ENCODE measurements at regions not wholly inside any gene's neighbourhood (a gene's known extent, or its start where the extent isn't known, plus 50 kb on each side); places are given as distances from the start of the nearest gene placed in this dataset.
A peak's percentile ranks its signal among the peaks of the same experiment; 100 is the strongest.

DNA sequence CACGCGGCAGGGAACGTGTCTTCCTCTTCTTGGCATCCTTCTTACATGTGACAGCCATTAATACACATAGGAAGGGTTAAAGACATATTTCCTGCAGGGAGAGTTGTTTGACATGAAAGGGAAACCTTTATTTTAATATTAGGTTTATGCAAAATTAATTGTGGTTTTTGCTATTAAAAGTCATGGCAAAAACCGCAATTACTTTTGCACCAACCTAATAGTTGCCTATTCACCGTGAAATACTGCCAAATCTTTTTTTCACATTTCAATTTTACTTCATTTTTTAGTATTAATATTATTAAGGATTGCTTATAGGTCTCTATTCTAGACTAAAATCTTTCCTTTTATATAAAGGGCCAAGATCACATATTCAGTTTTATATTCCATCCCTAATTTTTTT lies 230.4 kb upstream of the PITX2 start:
- Histone ChIP-seq H3K27ac (ENCODE audit: control insufficient read depth, insufficient read depth, low read length) (no peak overlapping the region), H3K9me1 (ENCODE audit: control insufficient read depth, extremely low read depth, insufficient read depth, low read length) (no peaks in the 10 kb centered on the region), H3K4me2 (ENCODE audit: control insufficient read depth, extremely low read depth, insufficient read depth, low read depth, low read length) (no peak overlapping the region)

DNA sequence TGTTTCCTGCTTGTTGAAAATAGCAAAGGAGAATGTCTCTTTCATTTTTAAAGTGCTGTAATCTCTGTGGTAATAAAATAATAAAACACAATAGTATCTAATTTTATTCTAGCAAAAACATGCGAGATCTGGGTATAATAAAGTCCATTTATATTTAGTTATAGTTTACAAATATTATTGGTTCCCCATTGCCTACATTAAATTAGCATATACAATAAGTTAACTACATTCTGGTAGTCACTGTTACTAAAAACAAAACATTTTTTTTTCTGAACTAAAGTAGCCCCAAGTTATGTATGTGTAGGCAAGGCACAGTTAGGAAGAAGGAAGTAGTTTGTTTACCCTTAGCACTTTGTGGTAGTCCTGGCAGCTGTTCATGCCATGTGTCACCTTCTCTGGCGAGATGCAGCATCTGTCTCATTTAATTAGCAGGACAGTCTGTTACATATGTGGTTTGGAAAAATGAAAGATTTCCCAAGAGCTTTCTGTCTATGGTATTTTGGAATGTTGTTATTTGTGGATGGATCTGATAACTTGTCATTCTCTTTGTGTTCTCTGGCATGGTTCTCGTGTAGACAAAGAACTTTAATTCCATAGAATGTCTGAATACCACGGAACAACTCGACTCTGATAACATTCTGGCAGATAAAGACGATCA lies 231.3 kb upstream of the PITX2 start:
- no peak overlapping the region for H3K9ac ChIP-seq (ENCODE audit: control insufficient read depth, extremely low read depth, insufficient read depth, low read length)
- H3K4me3 ChIP-seq (ENCODE audit: control insufficient read depth in 2 of 3, extremely low read depth in 1 of 3, insufficient read depth in 2 of 3, low read depth in 1 of 3, low read length in 3 of 3) = no peak overlapping the region
- peak; percentile 43 for FAIRE-seq
- H3K27ac ChIP-seq (ENCODE audit: control insufficient read depth, insufficient read depth, low read length) = no peak overlapping the region
- H3K9me3 ChIP-seq (ENCODE audit: control insufficient read depth, low read depth, low read length) = no peaks in the 10 kb centered on the region
- no peaks in the 10 kb centered on the region for H4K20me1 ChIP-seq (ENCODE audit: control insufficient read depth, extremely low read depth, insufficient read depth, low read length)
- dilution Hi-C loops (cut with MboI; ENCODE audit: extremely low pct_ligation_motif_present, low sequenced_read_pairs) = no loop called here
- H3K36me3 ChIP-seq (ENCODE audit: control insufficient read depth in 2 of 2, extremely low read depth in 1 of 2, insufficient read depth in 2 of 2, low read length in 2 of 2) = no peaks in the 10 kb centered on the region
- H3K27me3 ChIP-seq (ENCODE audit: control insufficient read depth, extremely low read depth, insufficient read depth, low read length) = no peaks in the 10 kb centered on the region
- H3K79me2 ChIP-seq (ENCODE audit: control insufficient read depth, insufficient read depth, low read length) = no peaks in the 10 kb centered on the region
- no peaks in the 10 kb centered on the region for H3K9me1 ChIP-seq (ENCODE audit: control insufficient read depth, extremely low read depth, insufficient read depth, low read length)
- no peak for DNase-seq (ENCODE audit: low read depth, low spot score)
- TF ChIP-seq, protein P1, sequence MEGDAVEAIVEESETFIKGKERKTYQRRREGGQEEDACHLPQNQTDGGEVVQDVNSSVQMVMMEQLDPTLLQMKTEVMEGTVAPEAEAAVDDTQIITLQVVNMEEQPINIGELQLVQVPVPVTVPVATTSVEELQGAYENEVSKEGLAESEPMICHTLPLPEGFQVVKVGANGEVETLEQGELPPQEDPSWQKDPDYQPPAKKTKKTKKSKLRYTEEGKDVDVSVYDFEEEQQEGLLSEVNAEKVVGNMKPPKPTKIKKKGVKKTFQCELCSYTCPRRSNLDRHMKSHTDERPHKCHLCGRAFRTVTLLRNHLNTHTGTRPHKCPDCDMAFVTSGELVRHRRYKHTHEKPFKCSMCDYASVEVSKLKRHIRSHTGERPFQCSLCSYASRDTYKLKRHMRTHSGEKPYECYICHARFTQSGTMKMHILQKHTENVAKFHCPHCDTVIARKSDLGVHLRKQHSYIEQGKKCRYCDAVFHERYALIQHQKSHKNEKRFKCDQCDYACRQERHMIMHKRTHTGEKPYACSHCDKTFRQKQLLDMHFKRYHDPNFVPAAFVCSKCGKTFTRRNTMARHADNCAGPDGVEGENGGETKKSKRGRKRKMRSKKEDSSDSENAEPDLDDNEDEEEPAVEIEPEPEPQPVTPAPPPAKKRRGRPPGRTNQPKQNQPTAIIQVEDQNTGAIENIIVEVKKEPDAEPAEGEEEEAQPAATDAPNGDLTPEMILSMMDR (optimal IDR thresholded peaks at IDR 0.05 in 1 of 3, IDR thresholded peaks at IDR 0.05 in 1 of 3, conservative IDR thresholded peaks at IDR 0.05 in 1 of 3; ENCODE audit: extremely low read depth in 1 of 3, insufficient read depth in 2 of 3, low read length in 3 of 3) = no peak
- no peak for TF ChIP-seq EZH2 (IDR thresholded peaks at IDR 0.05; ENCODE audit: low read length)
- no peaks in the 10 kb centered on the region for H3K4me1 ChIP-seq (ENCODE audit: control insufficient read depth, extremely low read depth, insufficient read depth, low read length)
- H3K4me2 ChIP-seq (ENCODE audit: control insufficient read depth, extremely low read depth, insufficient read depth, low read depth, low read length) = no peak overlapping the region
- H2AFZ ChIP-seq (ENCODE audit: control insufficient read depth, low read length) = no peak overlapping the region

More for the DNA sequence above, 230.4 kb upstream of the PITX2 start:
- TF ChIP-seq, protein P1 (optimal IDR thresholded peaks at IDR 0.05 in 1 of 3, IDR thresholded peaks at IDR 0.05 in 1 of 3, conservative IDR thresholded peaks at IDR 0.05 in 1 of 3; ENCODE audit: extremely low read depth in 1 of 3, insufficient read depth in 2 of 3, low read length in 3 of 3) = no peak
- TF ChIP-seq EZH2 (IDR thresholded peaks at IDR 0.05; ENCODE audit: low read length) = no peak
- Histone ChIP-seq H3K4me1 (ENCODE audit: control insufficient read depth, extremely low read depth, insufficient read depth, low read length) (no peaks in the 10 kb centered on the region), H3K4me3 (ENCODE audit: control insufficient read depth in 2 of 3, extremely low read depth in 1 of 3, insufficient read depth in 2 of 3, low read depth in 1 of 3, low read length in 3 of 3) (no peak overlapping the region), H3K36me3 (ENCODE audit: control insufficient read depth in 2 of 2, extremely low read depth in 1 of 2, insufficient read depth in 2 of 2, low read length in 2 of 2) (no peaks in the 10 kb centered on the region), H3K79me2 (ENCODE audit: control insufficient read depth, insufficient read depth, low read length) (no peaks in the 10 kb centered on the region), H4K20me1 (ENCODE audit: control insufficient read depth, extremely low read depth, insufficient read depth, low read length) (no peaks in the 10 kb centered on the region), H3K27me3 (ENCODE audit: control insufficient read depth, extremely low read depth, insufficient read depth, low read length) (no peaks in the 10 kb centered on the region), H2AFZ (ENCODE audit: control insufficient read depth, low read length) (no peak overlapping the region), H3K9ac (ENCODE audit: control insufficient read depth, extremely low read depth, insufficient read depth, low read length) (no peak overlapping the region), H3K9me3 (ENCODE audit: control insufficient read depth, low read depth, low read length) (no peaks in the 10 kb centered on the region)
- DNase-seq (ENCODE audit: low read depth, low spot score) (no peak), FAIRE-seq (no peak)
- dilution Hi-C loops (cut with MboI; ENCODE audit: extremely low pct_ligation_motif_present, low sequenced_read_pairs) = no loop called here

Measured in keratinocyte (primary cell).